GM21447 (cell line): ENCODE measurements at regions not wholly inside any gene's neighbourhood (a gene's known extent, or its start where the extent isn't known, plus 50 kb on each side); places are given as distances from the start of the nearest gene placed in this dataset.

Experiments used
- ATAC-seq: cut with Tn5 transposase; IDR thresholded peaks from one replicate; pipeline ENCODE4 v1.9.1; 2021; ENCODE audit not compliant: unreplicated experiment

DNA sequence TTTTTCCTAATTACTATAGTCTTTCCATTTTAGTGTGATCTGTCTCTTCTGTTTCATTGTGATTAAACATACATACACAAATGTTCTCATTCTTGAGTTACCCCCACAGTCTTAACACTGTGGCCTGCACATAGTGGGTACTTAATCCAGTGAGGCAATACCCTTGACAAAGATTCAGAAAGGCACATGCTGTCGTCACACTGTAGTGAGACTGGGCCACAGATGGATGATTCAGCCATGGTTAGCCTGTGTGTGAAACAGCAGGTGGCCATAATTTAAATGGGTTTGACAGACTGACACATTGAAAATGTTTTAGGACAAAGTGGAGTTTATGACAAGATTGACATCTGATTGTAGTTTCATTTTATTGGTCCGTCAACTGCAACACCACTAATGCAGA lies 313.1 kb downstream of the C11orf87 start:
- ATAC-seq: no peak

DNA sequence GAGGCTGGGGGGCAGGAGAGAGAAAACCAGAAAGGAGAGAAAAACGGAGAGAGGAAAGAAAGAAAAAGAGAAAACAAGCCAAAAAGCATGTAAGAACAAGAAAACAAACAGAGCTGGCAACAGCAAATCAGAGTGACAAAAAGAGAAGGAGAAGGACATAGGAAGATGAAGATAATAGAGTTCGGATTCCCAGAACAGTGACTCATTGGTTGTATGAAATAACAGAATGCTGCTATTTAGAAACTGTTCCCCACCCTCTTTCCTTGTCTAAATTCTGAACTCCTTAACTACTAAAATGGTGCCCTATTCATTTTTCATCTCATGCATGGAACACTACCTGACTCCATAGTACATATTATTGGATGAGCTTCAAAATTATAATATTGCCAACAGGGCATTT lies 317.4 kb downstream of the C11orf87 start:
- ATAC-seq: no peak

DNA sequence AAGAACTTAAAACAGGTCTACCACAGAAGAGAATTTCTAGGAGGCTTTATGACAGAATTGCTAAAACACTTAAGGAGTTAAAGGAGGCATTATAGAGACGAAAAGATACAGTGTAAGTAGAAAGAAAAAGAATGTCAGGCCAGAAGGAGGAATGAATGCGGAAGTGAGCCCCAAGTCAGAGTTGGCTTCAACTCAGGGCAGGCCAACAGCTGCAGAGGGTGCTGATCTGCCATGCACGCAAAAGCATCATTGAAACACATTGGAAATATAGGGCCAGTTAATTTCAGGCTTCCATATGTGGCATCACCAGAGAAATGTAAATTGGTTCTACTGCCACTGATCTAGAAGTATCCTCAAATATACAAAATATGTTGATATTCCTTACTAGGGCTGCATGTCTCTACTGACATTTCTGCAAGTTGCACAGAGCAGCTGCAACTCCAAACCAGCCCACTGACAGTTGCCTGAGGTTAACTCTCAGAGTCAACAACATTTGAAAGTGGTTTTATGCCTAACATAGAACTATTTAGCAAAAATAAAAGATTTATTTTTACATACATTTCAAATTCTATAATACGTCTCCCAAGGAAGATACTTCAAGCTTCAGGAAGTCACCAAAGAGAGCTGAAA lies 324.1 kb downstream of the C11orf87 start:
- no peak for ATAC-seq

DNA sequence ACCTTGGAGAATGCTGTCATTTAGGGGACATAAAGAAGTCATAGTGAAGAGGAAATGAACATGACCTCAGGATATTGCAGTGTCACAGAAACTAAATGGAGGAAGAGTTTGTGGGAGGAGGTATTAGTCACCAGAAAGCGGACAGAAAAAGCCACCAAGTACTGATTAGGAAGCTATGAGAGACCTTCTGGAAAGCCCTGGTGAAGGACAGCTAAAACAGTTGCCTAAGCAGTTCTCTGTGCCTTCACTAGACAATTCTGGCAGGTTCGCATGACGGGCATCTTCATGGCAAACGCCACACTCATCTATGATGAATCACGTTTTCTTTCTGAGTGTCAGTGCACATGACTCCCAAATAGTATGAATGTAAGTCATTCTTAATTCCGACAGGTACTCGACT lies 325.8 kb downstream of the C11orf87 start:
- ATAC-seq: peak; percentile 53

DNA sequence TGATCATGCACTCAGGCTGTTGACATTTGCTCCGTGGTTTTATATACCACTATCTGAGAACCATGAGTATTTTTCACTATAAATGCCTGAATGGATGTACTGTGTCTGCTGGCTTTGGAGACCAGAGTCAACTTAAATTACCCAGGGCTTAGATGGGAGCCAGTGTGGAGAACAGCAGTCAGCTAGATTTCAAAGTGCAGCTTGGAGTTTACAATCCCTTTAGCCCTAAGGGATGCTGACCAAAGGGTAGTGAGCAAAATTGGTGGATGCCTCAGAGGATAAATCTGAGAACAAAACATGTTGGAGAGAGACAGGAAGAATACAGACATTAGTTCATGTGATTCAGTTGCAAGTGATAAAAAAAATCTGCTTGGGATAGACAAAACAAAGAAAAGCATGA lies 327.5 kb downstream of the C11orf87 start:
- no peak for ATAC-seq

DNA sequence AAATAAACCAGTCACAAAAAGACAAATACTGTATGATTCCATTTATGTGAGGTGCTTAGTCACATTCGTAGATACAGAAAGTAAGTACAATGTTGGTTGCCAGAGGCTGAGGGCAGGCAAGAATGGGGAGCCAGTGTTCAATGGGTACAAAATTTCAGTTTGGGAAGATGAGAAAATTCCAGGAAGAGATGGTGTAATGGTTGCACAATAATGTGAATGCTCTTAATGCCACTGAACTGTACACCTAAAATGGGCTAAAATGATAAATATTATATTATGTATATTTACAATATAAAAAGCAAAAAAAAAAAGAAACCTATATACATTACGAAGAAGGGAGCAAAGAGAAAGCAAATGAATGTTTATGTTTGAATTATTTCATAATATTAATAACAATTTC lies 329.0 kb downstream of the C11orf87 start:
- ATAC-seq: no peak

DNA sequence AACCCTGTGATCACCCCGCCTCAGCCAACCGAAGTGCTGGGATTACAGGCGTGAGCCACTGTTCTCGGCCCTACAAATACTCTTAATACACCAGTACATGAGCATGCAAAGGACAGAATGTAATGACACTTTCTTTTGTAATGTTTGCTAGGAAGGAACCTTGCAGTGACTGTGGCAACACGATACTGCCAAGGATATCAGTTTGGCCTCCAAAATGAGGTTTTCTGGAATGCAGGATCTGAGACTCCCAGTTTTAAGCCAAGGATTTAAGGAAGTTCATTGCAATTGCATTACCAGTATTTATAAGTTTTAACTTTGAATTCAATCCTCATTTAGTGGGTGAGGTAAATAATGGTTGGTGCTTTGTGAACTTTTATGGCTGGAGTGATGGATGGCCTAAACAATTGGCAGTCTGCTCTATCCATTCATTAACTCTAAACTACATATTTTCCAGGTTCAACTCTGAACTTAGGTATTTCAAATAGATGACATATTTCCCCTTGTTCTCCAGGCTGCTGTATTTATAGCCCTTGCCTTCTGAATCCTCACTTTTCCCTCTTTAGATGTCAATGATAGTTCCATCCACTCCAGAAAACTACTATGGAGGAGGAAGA lies 330.3 kb downstream of the C11orf87 start:
- ATAC-seq: no peak

DNA sequence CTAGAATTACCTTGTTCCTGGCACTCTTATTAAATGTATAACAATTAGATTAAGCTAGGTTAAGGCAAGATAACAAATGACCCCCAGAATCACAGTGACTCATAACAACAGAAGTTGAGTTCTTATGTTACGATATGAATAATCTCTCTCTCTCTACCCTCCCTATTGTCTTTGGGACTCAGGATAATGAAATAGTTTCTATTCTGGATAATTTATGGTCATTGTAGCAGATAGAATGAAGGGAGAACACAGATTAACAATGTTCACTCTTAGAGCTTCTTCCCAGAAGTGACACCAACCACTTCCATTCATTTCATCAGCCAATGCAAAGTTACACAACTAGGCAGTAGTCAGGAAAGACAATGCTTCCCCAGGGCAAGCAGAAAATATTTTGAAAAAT lies 334.5 kb downstream of the C11orf87 start:
- no peak for ATAC-seq

DNA sequence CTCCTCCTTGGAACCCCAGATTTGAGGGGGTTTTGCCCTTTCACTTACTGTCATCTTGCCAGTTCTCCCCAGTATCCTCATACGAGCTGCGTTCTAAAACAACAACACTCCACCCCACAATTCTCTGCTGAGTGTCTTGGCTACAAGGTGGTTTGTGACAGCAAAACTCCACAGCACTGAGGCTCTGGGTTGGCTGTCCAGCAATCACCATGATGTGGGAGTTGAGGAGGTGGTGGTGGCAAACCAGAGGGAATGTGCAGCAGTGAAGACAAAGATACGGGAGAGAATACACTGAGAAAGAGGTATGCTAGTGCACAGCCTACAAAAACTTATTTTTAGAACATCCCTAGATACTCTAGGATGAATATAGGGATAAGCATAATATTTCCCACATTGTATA lies 335.0 kb downstream of the C11orf87 start:
- no peak for ATAC-seq

DNA sequence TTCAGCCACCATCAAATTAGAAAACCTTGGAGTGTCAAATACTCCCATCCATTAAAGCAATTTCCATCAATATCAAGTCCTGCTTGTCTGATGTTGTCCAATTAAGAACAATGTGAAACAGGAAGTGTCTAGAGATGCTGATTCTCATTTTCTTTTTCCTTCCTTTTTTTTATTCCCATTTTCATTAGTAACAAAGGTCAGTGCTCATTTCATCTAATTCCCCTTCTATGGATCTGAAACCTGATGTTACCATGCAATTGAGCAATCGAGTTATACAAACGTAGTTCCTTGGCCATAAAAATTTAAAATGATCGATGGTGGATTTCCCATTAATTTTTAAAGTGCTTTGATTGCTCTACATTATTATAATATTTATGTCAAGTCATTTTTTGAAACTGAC lies 330.6 kb upstream of the ZC3H12C start:
- ATAC-seq: no peak

DNA sequence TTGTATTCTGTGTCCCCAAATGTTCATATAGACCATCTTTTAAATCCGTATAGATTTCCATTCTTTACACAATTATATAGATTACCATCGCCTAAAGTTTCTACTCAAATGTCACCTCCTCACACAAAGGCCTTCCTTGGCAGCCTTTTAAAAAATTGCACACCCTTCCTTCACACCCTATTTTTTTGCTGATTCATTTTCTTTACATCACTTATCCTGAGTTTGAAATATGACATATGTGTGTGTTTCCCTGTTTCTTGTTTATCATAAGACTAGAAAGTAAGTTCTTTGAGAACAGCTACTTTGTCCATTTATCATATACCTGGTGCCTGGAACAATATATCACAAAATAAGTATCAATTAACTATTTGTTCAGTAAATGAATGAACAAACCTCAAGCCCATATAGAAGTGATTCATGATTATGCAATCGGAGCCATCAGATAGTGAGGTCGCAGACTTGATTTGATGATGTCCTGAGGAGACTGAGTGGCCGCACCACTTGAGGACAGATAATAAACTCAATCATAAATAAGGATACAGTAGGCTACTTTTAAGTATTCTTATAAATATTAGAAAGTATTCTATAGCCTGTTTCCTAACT lies 327.4 kb upstream of the ZC3H12C start:
- no peak for ATAC-seq

DNA sequence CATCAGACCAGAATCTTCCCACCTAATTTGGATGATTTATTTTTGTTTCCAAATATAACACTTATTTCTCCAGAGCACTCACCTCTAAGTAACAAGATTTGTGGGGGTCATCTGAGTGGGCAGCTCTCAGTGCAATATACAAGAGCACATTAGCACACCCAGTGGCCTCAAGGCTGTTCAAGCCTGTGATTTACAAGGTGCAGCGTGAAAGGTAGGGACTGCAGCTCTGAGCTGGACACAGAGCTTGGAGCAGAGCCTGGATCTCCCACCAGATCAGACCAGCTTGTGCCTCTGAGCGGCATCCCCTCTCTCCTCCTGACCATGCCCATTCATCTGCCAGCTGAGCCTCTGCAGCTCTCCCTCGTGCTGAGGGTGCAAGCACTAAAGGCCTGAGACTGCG lies 323.3 kb upstream of the ZC3H12C start:
- ATAC-seq: no peak

DNA sequence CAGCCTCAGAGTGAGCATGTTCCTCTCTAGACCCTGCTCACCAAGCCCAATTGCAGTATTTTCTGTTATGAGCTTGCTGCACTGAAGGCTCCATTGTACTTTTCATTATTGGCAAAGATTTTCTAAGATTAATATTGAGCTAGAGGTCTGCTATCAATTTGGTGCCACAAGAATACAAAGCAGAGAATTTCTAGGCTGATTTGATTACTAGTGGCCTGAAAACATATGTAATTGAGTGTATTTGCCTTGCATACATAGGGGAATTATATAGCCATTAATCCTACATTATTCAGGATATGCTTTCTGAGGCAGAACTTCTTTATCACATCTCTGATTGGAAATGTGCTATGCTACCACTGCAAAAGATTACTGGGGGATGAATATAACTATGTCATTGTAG lies 322.9 kb upstream of the ZC3H12C start:
- no peak for ATAC-seq

DNA sequence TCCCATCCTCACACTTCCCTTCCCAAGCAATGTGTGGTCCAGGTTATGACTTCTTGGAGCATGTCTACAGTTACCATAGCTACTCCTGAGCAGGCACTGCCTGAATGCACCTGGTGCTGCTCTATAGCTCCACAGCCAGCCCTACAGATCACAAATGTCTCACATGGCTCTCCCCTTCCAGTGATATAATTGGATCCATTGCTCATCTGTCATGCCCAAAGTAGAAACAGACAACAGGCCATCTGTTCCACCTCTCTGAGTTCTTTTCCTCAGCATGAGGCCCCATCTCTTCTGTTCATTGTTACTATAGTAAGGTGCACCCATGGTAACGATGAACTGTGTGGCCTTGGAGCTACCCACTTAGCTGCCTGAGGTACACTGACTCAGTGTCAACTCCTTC lies 320.3 kb upstream of the ZC3H12C start:
- no peak for ATAC-seq

DNA sequence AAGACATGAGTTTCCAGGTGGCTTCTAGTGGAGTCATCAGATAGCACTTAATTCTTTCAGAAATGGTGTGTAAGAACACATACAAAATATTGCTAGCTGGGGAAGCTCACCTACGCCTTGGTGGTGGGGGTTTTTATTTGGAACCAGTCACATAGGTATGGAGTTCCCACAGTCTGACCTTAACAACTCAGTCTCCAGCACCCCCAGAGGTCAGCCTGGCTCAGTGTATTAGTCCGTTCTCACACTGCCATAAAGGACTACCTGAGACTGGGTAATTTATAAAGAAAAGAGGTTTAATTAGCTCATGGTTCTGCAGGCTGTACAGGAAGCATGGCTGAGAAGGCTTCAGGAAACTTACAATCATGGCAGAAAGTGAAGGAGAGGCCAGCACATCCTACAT lies 317.5 kb upstream of the ZC3H12C start:
- ATAC-seq: no peak

DNA sequence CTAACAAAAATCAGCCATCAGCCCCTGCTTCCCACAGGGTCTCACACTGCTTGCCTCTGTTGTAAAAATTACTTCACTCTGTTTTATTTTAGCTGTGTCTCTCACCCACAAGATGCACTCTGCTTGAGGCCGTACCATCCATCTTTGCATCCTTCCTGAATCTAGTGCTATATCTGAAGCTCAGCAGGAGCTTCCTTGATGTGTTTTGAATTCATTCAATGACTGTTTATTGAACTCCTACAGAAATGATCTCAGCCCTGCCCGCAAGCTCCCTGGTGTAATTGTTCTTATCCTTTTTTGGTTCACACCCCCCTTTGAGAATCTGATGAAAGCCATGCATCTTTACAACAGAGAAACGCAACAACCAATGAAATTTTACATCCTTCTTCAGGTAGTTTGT lies 310.2 kb upstream of the ZC3H12C start:
- no peak for ATAC-seq

DNA sequence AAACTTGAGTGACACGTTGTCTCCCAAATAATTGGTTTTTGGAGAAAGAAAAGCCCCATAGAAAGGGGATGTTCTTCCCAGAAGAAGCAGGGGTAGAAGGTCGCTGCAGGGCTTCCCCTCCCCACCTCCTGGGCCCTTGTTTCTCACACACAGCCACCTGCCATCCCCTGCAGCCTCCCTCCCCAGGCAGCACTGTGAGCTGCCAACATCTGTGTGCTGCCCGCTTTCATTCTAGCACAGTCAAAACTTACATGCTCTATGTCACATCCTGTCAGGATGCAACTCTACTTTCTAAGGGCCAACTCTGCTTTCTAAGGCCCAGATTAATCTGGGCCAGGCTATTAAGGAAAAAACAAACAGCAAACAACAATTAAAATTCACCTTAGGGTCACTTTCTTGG lies 309.4 kb upstream of the ZC3H12C start:
- ATAC-seq: peak; percentile 95

DNA sequence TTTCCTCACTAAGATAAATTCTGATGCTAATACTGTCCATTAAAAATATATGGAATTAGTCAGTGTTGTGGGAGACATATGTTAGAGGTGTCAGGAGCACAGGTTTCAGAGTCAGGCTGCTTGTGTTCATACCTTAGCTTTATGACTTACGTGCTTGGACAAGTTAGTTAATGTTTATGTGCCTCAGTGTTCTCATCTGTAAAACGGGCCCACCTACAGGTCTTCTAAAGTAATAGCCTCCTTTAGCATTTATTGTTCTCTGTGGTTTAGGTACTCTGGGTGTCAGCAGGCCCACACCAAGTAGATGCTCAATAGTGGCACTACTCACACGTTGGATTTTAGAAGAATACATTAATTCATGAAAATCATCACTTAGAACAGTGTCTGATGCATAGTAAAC lies 308.7 kb upstream of the ZC3H12C start:
- no peak for ATAC-seq

DNA sequence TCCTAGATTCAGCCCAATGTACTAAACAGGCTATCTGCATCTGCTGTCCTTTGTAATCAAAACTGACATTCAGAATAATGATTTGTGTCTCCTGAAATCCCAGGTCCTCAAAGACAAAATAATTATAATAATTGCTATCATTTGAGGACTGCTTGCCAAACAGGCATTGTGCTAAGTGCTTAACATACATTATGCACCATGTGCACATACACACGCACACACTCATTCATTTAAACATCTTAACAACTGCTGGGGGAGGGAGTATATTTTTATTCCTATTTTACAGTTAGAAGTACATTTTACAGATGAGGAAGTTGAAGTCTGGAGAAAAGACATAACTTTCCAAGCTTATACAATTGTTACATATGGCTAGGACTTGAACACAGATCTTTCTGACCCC lies 308.0 kb upstream of the ZC3H12C start:
- no peak for ATAC-seq

DNA sequence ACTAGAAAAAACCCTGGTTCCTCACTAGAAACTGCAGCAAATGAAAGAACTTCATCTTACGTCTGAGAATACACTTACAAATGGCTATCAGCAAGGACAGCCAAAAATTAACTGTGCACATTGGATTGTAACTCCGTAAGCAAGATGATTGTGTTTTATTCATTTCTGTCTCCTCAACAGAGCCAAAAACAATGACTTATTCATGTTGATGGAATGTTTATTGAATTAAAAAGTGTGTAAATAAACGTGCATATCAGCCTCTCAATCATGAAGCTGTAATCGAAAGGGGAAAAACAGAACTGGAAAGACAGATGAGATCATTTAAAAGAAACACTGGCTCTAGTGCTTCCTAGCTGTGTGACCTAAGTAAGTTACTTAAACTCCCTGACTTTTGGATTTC lies 307.5 kb upstream of the ZC3H12C start:
- ATAC-seq: no peak

DNA sequence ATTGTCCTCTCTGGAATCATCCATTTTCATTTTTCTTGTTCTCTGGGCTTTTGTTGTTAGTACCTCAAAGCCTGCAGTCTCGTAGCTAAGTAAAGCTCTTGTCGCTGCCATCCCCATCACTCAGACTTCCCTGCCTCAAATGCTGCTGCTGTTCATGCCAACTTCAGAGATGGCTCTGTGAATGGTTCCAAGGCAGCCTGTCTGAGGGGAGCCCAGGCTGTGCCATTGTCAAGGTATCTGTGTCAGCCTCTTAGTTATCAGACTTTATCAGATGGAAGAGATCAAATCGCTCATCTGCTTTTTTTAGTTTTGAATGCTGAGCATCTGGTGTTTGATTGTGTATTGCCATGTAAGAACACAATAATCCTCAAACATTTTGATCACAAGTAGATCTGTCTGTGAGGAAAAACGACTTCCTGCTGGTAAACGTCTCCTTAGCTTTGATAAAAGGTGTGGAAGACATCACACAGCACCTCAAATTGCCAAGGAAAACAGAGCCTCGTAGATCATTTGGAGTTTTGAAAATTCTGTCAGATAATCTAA lies 304.2 kb upstream of the ZC3H12C start:
- ATAC-seq: no peak

DNA sequence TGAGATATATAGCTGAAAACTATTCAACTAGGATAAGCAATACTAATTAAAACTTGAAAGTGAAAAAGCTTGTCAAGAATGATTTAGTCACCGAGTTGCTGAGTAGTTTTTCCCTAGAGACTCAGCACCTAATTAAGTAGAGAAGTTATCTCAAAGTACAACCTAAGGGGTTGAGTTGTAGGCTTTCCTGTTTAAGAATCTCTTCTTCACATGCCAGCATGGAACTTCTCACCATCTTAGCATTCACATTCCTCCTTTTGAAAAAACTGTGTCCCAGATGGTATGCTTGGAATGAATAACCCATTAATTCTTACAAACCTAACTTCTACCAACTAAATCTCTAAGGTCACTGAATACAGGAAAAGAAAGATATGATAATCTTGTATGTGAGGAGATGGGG lies 303.3 kb upstream of the ZC3H12C start:
- no peak for ATAC-seq

DNA sequence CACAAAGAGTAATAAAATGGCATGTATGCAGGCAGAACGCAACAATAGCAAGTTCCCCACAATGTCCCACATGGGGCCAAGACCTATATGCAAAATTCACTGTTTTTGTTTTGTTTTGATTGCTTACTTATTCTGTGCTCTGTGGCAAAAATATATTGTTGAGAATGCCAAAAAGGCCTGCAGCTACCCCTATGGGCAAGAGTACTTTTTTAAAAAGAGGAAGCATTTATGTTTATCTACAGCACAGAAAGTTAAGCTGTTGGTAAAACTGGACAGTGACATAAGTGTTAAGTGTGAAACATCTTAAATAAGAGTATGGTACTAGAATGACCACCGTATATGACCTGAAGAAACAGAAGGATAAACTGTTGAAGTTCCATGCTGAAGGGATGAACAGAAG lies 301.9 kb upstream of the ZC3H12C start:
- ATAC-seq: no peak
